Activated CD4-positive, alpha-beta T cell treated with anti-CD3 and anti-CD28 coated beads, Interleukin-2, Interleukin-6, amounts not matched to agents 100 ng/mL and 50 ng/mL, durations not matched to agents 16 hours and 8 hours (primary cell): ENCODE measurements at regions not wholly inside any gene's neighbourhood (a gene's known extent, or its start where the extent isn't known, plus 50 kb on each side); places are given as distances from the start of the nearest gene placed in this dataset.
"Not testable (repeated sequence)": the region's sequence is repeated elsewhere in the genome, so short reads cannot be mapped to it uniquely, and the experiment has no call there.

ENCODE experiments used
- DNase-seq: peaks from one replicate; pipeline ENCODE4 v3.0.0-alpha.2; 2020

GRCh38 chr6:71206089-71206488 is 82.5 kb upstream of the OGFRL1 start:
- DNase-seq: no peak

DNA sequence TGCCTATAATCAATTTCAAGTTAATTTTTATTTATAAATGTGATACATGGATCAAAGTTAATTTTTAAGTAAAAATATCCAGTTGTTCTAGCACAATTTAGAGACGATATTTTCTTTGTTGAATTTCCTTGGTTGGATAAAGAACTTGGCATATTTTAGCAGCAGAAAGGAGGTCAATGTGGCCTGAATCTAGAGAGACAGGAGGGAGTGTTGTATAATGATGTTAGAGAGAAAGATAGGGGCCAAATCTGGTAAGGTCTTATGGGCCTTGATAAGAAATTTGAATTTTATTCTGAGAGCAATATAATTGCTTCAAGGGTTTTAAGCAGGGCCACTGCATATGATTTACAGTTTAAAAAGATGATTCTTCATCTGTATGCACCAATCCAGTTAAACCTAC is 79.4 kb upstream of the OGFRL1 start:
- DNase-seq: no peak

DNA sequence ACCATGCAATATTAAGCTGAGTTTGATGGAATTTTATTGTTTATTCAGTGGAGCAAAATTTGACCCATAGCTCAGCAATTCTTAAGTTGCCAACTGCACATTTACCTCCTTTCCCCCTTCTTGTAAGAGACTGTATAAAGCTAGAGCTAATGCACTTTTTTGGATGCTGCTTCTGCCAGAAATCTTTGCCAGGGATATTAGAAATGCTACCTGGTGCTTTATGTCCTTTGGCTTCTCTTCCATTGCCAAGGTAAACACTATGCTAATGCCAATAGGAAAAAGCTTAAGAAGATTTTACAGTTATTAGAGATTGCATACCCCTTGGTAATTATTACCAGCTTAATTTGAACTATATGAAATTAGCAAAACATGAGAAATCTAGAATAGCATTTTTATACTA is 79.0 kb upstream of the OGFRL1 start:
- no peak for DNase-seq

DNA sequence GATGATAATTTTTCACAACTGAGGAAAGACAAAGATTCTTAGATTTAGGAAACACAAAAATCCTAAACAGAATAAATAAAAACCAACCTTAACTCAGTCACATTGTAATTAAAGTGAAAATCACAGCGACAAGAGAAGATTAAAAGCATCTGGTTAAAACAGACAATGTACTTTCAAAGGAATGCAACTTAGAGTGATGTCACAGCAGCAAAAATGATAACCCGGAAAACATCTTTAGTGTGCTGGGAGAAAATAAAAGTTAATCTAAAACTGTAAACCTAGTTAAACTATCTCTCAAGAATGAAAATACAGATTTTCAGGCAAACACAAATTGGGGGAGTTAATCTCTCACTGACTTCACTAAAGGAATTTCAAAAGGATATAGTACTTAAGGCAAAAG is 76.8 kb upstream of the OGFRL1 start:
- DNase-seq: no peak

DNA sequence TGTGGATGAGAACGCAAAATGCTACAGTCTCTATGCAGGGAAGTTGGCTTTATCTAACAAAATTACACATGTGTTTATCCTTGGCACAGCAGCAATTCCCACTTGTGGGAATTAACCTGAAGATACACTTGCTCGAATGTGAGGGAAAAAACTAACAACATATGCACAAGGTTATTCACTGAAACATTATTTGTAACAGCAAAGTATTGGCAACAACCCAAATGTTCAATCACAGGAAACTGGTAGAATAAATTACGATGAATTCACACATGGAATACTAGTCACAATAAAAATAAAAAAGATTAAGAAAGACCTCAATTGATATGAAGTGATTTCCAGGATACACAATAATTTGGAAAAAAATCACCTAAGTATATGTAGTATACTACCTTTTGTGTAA is 68.1 kb upstream of the OGFRL1 start:
- no peak for DNase-seq

- DNase-seq: no peak
These were observed 65.9 kb upstream of the OGFRL1 start for GRCh38 chr6:71222671-71223070.

GRCh38 chr6:71224011-71224410 is 64.6 kb upstream of the OGFRL1 start:
- no peak for DNase-seq

DNA sequence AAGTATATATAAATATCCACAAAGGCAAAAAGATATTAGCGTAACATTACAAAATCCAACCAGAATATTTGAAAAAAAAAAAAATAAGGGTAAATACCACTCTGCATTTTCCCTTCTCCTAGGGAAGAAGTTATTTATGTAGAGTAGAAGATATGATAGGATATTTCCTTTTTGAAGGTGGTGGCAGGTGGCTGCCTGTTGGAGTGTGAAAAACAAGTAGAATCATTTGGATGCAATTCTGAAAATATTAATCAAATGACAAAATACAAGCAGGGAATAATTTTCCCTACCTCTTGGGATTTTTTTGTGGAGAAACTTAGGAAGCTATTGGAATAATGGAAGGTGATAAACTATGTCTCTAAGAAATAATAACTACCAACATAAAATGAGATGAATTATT is 62.5 kb upstream of the OGFRL1 start:
- DNase-seq: no peak

- DNase-seq: no peak
These were observed 60.1 kb upstream of the OGFRL1 start for GRCh38 chr6:71228461-71229041.

- no peak for DNase-seq
These were observed 59.1 kb upstream of the OGFRL1 start for GRCh38 chr6:71229477-71229876.

- DNase-seq: not testable (repeated sequence)
These were observed 55.7 kb upstream of the OGFRL1 start for GRCh38 chr6:71232890-71233289.

GRCh38 chr6:71236926-71237434 is 51.6 kb upstream of the OGFRL1 start:
- DNase-seq: no peak

DNA sequence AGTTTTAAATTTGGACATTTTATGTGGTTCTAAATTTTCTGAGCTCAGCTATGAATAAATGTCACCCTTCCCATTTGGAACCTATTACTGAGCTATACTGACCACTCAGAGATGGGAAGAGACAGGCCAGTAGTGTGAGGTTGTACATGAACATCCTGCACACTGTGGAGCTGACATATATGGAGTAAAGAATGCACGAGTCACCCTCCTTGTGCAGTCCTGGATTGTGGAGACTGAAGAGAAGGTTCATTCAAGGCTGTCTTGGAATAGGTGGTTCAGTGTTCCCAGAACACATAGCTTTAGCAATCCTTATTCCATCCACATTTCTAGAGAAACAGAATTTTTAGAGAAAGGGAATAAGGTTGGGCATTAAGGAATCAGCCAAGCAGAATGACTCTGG is 50.3 kb upstream of the OGFRL1 start:
- DNase-seq: no peak
